Stimulated activated CD4-positive, alpha-beta T cell treated with anti-CD3 and anti-CD28 coated beads, Interleukin-1b, Interleukin-23, amount 100 ng/mL, for 4 hours (primary cell): ENCODE measurements at regions not wholly inside any gene's neighbourhood (a gene's known extent, or its start where the extent isn't known, plus 50 kb on each side); places are given as distances from the start of the nearest gene placed in this dataset.

Experiments used
- DNase-seq, 2 donors: peaks; one replicate each; pipeline ENCODE4 v3.0.0-alpha.2; 2020; ENCODE audit warnings: low read depth in 2 of 2

DNA sequence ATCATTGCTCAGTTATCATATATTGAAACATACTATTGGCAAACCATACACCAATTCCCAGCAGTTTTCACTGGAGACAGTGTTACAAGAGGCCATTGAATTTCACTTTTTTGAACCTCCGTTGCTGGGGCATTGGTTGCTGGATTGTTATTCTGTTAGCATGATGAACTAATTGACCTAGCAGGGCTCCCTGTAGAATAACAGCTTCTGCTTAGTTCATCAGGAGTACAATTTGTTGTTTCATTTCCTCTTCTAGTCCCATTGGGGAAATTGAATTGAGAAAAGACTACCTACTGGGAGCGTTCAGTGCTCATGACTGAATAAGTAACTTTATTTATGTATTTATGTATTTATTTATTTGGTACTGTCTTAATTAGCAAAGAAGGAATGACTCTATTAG is 151.6 kb downstream of the SLIT2 start:
- DNase-seq: no peak

DNA sequence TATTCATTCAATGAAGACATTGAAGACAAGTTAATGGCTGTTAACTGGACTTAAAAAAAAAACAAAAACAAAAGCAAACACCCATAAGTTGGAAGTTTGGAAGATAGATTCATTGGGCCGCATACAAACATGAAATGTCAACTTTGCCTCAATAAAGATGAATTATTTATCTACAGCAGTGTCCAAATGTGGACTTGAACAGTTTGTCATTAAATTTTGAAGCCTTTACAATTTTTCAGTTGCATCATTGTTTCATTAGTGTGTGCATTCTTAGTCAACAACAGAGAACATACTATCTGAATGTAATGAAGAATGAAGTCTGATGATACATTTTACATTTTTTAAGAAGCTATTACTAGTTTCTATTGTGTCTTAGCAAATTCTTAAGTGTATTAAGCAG is 152.1 kb downstream of the SLIT2 start:
- no peak for DNase-seq

DNA sequence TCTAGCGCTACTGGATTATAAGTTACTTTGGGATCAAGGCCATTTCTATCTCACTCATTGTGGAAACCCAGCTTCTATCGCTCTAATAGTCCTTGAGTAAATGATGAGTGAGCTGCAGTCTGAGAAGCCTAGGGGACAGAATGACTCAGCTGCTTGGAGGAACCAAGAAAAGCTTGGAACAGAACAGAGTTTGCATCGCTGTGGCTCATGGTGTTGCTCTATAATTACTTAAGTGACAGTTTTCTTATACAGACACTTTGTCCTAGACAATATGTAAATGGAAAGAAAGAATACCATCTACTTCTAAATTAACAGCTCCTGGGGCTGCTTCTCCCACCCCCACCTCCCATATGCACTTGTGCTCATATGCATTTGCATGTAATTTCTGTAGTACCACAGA is 156.9 kb downstream of the SLIT2 start:
- DNase-seq: no peak

DNA sequence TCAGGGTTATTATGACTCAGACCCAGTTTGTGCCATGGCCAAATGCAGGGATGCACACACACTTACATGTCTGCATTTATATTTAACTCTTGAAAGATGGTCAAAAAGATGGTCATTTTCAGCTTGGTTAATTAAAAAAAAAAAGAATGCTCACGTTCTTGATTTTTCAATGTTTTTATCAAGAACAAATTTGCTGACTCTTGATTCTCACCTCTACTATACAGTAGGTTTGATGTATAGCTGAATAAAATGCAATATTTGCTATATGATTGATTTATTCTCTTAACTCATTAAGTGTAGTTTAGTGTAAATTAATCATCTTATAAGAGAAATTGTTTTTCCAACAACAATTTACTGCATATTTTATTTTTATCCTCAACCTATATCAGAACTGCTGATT is 160.4 kb downstream of the SLIT2 start:
- no peak for DNase-seq

DNA sequence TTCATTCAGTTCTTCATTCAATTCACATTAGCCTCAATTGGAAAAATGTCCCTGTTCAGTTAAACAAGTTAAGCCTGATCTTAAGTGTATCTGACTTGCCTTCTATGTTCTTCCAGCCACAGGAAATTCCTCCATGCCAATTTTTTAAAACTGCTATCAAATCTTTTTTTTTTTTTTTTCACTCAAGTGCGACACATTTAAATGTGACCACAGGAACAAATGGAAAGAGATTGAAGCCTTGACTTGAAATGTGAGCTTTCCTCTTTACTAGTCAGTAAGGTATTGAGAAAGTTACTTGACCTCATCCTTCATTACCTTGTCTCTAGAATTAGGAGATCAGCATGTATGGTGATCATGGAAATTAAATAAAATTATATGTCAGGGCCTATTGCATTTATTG is 165.1 kb downstream of the SLIT2 start:
- DNase-seq: no peak

DNA sequence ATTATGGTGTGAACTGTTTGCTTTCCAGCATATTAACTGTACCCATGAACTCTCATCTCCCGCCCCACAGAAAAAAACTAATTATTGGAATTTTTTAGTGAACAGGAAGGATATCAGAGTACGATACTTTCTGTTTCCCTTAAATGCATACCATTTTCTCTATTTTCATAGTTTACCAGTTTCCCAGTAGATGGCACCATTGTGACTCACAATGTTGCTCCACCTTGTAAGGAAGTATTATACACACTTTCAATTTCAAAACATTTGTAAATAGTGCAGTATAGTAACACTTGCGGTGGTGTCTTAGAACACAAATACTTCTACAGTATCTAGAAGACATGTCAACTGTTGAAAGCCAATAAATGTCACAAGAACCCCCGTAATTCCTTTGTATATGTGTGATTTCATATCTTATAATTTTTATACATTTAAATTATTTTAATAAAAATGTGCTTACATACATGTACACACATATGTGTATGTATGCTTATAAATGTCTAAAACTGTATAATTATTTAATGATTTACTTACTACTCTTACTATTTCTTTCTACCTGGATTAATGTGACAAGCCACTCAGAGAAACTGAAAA is 167.3 kb downstream of the SLIT2 start:
- no peak for DNase-seq

DNA sequence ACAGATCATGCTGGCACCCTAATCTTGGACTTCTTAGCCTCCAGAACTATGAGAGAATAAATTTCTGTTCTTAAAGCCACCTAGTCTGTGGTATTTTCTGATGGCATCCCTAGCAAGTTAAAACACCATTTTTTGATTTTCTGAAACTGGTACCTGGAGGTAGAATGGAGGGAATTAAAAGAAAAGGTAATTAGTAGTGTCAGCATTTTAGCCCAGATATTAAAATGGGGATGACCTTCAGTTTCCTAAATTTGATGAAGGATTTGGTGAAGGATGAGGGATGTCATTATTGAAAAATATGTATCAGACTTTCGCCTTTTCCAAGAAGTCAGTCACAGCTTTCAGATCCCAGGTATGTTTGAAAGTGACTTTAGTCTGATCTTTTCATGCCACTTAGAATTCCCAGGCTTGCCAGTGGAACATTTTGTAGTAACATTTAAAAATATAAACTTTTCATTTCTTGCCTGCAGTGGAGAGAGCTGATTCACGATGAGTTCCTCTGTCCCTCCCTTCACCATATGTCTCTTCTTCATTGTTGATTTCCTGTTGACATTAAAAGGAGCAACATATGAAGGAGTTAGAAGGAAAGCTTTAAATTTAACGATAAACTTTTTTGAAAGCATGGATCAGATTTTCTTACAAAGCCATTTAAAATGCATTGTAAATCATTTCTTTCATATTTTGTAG is 169.4 kb downstream of the SLIT2 start:
- DNase-seq: no peak

DNA sequence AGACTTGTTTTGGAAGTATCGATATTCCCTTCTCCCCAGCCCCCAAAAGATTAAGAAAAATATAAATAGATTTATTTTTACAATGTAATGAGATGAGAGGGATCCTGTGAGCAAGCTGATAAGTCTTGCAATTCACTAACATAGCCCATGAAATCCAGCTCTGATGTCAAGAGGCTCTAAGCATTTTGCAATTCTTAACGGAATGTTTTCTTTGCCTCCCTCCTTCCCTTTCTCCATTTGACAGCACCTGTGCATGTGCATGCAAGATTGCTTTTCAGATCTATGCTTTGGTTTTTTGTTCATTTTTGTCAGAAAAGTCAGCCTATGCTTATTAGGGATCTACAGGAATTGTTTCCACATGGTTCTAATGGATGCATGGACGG is 169.9 kb downstream of the SLIT2 start:
- no peak for DNase-seq

DNA sequence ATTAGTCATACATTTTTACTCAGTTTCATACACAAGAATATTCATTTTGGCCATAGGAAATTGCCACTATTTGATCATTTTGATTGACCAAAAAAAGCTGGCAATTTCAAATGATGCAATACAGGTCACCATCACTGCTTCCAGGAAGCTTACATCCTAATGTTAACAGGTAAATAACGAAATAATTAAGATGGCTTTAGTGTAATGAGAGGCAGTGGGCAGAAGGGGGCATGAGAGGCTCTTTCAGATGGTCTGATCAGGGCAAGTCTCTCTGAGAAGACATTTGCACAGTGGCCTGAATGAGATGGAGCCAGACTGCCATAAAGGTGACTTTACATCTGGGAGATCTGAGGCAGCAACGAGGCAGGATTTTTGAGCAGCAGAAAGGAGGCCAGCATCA is 170.7 kb downstream of the SLIT2 start:
- DNase-seq: no peak

DNA sequence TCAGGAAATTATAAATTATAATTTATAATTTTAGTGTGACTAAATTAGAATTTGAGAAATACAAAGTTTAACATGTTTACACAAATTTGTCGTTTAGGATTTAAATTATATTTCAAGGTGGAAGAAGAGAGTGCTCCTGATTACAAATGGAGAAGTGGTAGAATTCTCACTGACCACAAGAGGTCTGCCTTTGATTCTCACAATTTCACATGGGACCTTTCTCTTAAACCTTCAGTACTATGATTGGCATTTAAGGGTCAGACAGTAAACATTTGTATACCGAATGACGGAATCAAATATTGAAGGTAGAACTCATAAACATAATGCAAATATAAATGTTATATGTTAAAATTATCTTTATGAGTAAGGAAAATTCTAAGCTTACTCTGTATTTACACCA is 171.7 kb downstream of the SLIT2 start:
- DNase-seq: no peak

DNA sequence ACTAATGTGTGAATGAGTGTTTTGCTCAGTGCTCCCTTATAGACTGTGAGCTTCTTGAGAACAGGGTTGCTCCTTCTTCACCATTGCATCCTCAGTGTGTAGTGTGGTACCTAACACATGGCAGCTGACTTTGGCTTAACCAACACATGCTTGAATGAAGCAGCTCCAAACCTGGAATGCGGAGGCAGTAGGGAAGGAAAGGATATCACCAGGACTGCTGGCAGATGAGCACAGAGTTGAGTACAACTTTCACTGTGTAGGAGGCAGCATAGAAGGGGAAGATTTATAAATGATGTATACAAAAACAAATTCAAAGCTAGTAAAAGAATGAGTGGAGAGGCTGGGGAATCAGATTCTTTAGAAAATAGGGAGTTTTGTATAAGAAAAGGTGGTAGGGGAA is 174.3 kb downstream of the SLIT2 start:
- no peak for DNase-seq

DNA sequence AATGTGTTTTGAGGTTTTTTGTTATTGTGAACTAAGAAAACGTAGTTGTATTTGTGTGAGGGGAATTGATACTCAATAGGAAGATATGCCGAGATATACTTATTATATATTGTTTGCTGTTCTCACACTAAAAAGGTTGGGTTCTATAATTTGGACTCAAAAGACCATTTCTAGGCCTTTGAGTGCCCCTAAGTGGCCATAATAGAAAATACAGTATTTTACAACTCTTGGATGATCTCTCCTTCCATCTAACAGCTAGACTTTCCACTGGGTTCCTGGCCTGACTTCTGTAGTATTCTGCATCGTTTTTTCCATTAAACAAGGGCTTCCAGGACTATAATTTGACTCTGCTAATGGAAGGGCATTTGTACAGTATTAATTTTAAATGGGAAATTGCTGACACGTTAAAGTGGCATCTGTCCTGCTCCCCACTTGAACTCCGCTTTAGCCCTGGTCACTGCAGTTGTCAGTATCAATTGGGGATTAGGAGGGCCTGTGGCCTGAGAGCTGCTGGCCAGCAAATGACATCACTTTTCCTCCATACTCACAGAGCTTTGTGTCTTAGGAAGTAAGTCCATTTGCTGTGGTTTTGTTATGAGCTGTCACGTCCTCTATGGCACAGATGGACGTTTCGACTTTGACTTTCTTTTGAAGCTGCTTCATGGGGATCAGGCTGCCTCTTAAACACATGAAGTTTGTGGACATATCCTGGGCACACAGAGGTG is 176.9 kb downstream of the SLIT2 start:
- no peak for DNase-seq

DNA sequence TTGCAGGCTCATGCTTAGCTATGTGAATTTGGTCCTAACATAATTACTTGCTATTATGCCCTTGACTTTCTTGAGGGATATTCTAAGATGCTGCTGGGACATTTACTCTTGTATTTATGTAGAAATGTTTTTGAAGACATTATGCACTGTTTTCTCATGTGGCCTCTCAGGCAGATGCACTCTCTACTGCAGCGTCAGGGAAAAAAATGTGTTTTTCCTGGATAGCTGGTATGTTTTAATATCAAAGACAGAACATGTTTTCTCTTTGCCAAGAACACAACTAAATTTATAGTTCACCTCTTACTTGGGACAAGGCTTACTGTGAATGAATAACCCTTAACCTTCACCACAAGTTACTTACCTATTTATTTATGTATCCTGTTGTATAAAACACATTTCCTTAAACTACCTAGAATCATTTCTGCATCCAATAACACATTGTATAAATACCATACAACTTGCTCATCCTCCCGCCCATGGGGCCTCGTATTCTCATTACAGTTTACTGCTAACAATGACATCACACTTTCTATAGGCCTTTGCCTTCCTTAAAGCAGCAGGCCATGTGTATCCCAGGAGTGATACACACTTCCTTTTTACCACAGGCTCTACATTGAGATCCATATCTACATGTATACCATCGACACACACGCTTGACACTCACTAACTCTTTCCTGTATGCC is 178.7 kb downstream of the SLIT2 start:
- DNase-seq: no peak

DNA sequence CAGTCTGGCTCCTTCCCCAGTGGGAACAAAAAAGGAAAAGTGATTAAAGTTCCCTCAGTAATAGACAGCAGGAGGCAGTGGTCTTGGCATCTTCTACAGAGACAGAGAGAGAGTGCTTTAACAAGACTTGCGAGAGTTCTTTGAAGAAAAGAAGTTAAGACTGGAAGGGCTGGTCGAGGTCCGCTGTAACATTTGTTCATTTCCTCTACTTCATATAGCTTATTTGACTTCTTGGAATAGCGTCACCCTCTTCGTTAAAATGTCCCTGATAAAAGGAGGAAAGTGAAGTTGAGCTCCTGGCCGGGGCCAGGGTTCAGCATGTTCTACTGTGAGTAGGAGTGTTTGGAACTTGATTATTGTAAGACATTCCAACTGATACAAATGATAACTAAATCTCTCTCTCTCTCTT is 179.8 kb downstream of the SLIT2 start:
- DNase-seq: no peak

DNA sequence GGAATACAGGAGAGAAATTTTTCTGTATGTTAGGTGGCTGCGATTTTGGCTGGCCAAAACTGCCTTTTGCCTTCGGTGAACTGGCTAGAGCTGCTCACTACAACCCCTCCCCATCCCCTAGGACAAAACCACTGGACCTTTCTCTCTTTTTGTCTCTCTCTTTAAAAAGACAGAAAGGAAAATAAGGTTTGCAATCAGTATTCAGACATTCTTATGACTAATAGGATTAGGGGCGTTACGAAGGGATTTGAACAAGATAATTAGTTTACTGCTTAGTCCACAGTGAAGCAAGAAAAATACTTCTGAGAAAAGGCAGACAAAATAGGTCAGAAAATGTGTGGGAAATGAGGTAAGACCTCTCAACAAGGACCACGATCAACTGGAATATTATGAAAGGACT is 180.4 kb downstream of the SLIT2 start:
- DNase-seq: no peak

DNA sequence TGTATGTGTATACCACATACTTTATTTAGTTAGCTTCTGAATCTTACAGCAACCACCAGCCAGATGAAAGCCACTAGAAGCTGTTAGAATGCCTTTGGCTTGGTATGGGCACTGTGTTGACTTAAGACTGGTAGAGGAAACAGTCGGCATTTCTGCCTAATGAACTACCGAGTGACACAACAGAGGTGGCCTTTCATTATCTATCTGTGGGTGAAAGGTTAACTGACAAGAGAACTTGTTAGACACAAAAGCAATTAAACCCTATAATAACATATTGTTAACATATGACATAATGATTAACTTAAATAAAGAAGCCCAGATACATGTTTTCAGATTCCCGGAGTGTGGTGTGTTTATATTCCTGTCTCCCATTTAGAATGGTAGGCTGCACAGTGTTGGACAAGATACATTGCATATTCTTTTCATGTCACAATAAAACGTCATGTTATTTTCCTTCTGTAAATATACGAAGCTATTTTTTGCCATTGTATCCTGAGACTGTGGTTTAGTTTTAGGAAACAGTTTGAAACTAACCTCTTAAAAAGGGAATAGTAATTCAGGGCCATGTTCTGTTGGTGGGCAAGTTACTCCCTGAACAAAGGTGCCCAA is 181.5 kb downstream of the SLIT2 start:
- no peak for DNase-seq

DNA sequence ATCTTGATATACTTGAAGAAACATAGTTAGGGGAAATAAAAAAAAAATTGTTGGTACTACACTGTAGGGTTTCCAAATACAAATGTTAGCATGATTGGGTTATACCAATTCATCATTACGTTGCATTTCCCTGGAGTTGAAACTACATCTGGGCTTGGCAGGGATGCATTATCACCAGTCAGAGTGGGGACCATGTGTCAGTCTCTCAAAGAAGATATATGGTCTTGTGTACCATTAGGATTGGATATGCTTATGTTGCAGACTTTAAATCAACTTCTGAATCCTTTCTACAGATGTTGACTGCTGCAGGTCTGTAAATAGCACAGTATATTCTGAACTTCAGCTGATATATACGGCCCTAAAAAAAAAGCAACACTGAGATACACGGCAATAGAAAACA is 188.5 kb downstream of the SLIT2 start:
- no peak for DNase-seq

DNA sequence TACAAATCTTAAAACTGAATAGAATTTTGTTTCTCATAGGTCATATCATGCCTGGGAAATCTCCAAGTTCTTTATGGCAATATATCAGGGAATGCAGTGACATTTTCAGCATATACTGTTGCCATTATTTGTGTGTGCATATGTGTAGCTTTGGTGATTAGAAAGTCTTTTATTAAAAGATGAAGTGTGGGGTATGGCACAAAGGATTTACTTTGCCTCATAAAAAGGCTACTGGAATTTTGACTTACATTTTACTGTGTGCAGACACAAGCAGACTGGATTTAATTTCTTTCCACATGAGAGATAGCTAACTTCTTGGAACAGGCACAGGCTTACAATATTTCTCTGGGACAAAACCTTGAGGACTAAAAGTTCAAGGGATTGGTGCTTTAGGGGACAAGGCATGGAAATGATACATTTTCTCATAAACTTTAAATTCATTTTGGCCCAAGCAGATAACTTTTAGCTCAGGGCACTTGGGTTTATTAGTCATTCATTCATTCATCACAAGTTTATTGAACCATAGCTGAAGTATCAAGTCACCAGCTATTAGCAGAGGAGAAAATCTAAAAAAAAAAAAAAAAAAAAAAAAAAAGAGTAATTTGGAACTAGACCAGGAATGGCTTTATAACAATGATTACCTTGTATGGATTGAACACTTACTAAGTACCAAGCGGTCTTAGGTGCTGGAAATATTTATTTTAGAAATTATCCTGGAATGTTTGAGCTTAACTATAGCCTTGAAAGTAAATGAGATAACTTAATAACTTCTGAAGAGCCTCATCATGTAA is 191.5 kb downstream of the SLIT2 start:
- no peak for DNase-seq

DNA sequence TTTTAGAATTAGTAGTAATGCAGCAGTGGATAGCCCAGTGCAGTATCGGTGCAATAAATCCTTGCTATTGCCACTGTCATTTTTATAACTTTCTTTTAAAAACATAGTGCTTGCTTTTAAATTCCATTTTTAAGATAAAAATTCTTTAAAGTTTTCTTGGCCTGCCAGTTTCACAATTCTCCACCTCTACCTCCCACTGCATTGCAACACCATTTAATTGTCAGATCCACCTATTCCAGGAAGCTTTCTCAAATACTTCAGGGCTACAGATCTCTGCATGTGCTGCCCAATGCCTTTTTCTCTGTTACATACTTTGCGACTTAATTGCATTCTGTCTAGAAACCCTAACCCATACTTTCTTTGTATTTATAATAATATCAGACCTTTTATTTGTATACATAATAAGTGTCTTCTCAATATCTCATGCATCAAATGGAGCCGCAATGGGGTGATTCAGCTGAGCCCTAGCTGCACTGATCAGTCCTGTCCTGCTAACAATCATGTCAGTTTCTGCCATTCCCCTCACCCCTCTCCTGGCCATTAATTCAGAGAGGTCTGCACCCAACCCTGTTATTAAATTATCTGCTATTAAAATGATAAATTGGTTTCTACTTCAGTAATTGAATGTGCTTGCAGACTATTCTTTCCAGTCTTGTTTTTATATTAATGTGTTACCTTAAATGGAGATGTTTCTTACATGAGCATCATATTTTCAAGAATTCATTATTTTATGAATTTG is 193.1 kb downstream of the SLIT2 start:
- no peak for DNase-seq

DNA sequence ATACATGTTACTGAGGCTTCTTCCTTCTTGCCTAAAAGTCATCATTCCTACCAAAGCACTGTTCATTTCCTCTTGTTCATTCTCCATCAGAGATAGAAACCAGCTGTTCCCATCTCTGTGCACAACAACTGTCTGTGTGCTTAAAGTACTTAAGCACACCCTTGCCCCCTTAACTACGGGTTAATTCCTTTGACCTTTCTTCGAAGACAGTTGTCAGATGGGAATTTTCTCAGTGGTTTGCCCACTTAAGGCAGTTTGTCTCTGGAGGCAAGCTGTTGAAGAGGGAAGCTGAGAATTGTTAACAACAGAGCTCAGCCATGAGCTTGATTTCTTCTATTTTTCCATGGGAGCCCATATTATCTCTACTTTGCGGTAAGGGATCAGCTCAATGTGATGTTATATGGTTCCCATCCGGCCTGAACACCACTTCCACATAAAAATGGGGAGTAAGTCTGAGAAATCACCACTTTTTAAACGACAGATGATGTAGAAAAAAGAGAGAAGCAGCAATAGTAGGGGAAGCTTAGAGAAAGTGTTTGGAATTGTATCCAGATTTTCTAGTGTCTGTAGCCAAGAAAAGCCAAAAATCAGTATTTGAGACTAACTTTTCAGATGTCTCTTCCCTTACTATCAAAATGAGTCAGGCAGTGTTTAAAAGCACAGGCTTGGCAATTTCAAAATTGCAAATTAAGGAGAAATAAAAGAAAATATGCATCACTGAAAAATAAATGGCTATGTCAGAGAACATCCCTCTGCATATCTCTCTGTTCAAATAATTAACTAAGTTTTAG is 194.4 kb downstream of the SLIT2 start:
- DNase-seq: no peak
